Gastrocnemius medialis (tissue), 4 donors: ENCODE measurements at regions not wholly inside any gene's neighbourhood (a gene's known extent, or its start where the extent isn't known, plus 50 kb on each side); places are given as distances from the start of the nearest gene placed in this dataset.

Experiments used
- ATAC-seq, 2 donors: fragments of 150-250 bp; one replicate each; pipeline ENCODE4 v1.9.1; 2016
- DNase-seq, 2 donors: peaks; one replicate each; pipeline ENCODE4 v3.0.0-alpha.2; 2019
- H3K27ac ChIP-seq, 4 donors: fragments of 200-600 bp; sonication (generic); 1 replicate in 1 of 4; 2 replicates in 3 of 4; pipeline ENCODE4 v1.5.1; 2016 to 2018; ENCODE audit warnings: mild to moderate bottlenecking in 2 of 4, moderate library complexity in 1 of 4
- H3K27me3 ChIP-seq, 3 donors: fragments of 200-600 bp; sonication (generic) in 2 of 3; 1 replicate in 1 of 3; 2 replicates in 2 of 3; pipeline versions ENCODE4 v1.5.1 to v1.6.0; 2016 to 2019; ENCODE audit warnings: mild to moderate bottlenecking in 1 of 3, moderate library complexity in 1 of 3
- H3K36me3 ChIP-seq, 2 donors: fragments of 200-600 bp; sonication (generic) in 1 of 2; one replicate each; pipeline ENCODE4 v1.5.1; 2017 to 2018
- H3K4me1 ChIP-seq, 2 donors: fragments of 200-600 bp; sonication (generic) in 1 of 2; one replicate each; pipeline ENCODE4 v1.5.1; 2016 to 2017; ENCODE audit warnings: mild to moderate bottlenecking in 2 of 2
- H3K4me3 ChIP-seq, 4 donors: fragments of 200-600 bp; sonication (generic) in 3 of 4; 1 replicate in 1 of 4; 2 replicates in 3 of 4; pipeline ENCODE4 v1.5.1; 2016 to 2019; ENCODE audit warnings: mild to moderate bottlenecking in 2 of 4
- H3K9me3 ChIP-seq, 3 donors: fragments of 200-600 bp; sonication (generic) in 2 of 3; 1 replicate in 1 of 3; 2 replicates in 2 of 3; pipeline ENCODE4 v1.5.1; 2016 to 2019
- POLR2A ChIP-seq, 2 donors: fragments of 450-650 bp; IDR thresholded peaks; one replicate each; pipeline ENCODE4 v1.6.1; 2017; ENCODE audit warnings: antibody characterized with exemption in 2 of 2, mild to moderate bottlenecking in 2 of 2, moderate library complexity in 2 of 2
- in situ Hi-C, 4 donors: fragments of 200-750 bp; cut with MboI; loops; one replicate each; pipeline versions ENCODE4 v1.15.0 to v1.8.0; 2017; ENCODE audit warnings: low sequenced_read_pairs in 4 of 4
- intact Hi-C: fragments of 100-400 bp; cut with DNase I; formaldehyde crosslinking; loops from one replicate; pipeline ENCODE4 v1.15.1; 2023; ENCODE audit warnings: low total_unique reads
- TF ChIP-seq, protein P1 (sequence below), 5 experiments: fragments of 450-650 bp in 3 of 5; fragments of 200-600 bp in 2 of 5; sonication (generic) in 2 of 5; IDR thresholded peaks in 4 of 5; conservative IDR thresholded peaks in 1 of 5; 1 replicate in 4 of 5; 2 replicates in 1 of 5; pipeline ENCODE4 v1.5.1; 2016 to 2019; ENCODE audit warnings: antibody characterized with exemption in 5 of 5, mild to moderate bottlenecking in 3 of 5, moderate library complexity in 3 of 5

GRCh38 chr2:184199274-184199673 lies 399.1 kb upstream of the ZNF804A start:
- TF ChIP-seq, protein P1, sequence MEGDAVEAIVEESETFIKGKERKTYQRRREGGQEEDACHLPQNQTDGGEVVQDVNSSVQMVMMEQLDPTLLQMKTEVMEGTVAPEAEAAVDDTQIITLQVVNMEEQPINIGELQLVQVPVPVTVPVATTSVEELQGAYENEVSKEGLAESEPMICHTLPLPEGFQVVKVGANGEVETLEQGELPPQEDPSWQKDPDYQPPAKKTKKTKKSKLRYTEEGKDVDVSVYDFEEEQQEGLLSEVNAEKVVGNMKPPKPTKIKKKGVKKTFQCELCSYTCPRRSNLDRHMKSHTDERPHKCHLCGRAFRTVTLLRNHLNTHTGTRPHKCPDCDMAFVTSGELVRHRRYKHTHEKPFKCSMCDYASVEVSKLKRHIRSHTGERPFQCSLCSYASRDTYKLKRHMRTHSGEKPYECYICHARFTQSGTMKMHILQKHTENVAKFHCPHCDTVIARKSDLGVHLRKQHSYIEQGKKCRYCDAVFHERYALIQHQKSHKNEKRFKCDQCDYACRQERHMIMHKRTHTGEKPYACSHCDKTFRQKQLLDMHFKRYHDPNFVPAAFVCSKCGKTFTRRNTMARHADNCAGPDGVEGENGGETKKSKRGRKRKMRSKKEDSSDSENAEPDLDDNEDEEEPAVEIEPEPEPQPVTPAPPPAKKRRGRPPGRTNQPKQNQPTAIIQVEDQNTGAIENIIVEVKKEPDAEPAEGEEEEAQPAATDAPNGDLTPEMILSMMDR (IDR thresholded peaks at IDR 0.05 in 4 of 5, conservative IDR thresholded peaks at IDR 0.05 in 1 of 5): no peak
- TF ChIP-seq POLR2A (IDR thresholded peaks at IDR 0.05): no peak
- DNase-seq (no peak), ATAC-seq (no peak)
- Histone ChIP-seq H3K4me3 (no peak overlapping the region), H3K27me3 (no peaks in the 10 kb centered on the region), H3K4me1 (no peaks in the 10 kb centered on the region), H3K27ac (no peak overlapping the region), H3K9me3 (no peaks in the 10 kb centered on the region), H3K36me3 (no peaks in the 10 kb centered on the region)
- in situ Hi-C loops (no loop called here), intact Hi-C loops (no loop called here)

DNA sequence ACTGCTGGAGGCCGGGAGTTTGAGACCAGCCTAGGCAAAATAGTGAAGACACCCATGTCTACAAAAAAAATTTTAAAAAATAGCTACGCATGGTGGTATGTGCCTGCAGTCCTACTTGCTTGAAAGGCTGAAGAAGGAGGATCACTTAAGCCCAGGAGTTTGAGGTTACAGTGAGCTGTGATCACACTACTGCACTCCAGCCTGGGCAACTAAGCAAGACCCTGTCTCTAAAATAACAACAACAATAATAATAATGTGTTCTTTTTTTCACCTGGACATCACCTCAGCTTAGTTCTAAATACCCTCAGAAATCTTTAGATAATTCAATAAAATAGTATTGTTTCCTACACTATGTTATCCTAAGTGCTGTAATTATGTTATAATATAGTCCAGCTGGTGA lies 397.1 kb upstream of the ZNF804A start:
- Histone ChIP-seq H3K27ac (no peak overlapping the region), H3K27me3 (no peaks in the 10 kb centered on the region), H3K4me1 (no peaks in the 10 kb centered on the region), H3K4me3 (no peak overlapping the region), H3K9me3 (no peaks in the 10 kb centered on the region), H3K36me3 (no peaks in the 10 kb centered on the region)
- no peak for ATAC-seq
- TF ChIP-seq, protein P1 (IDR thresholded peaks at IDR 0.05 in 4 of 5, conservative IDR thresholded peaks at IDR 0.05 in 1 of 5): no peak
- TF ChIP-seq POLR2A (IDR thresholded peaks at IDR 0.05): no peak
- no peak for DNase-seq
- intact Hi-C loops: no loop called here
- in situ Hi-C loops: no loop called here

- TF ChIP-seq POLR2A (IDR thresholded peaks at IDR 0.05): no peak
- TF ChIP-seq, protein P1 (IDR thresholded peaks at IDR 0.05 in 4 of 5, conservative IDR thresholded peaks at IDR 0.05 in 1 of 5): no peak
- in situ Hi-C loops (no loop called here), intact Hi-C loops (no loop called here)
- Histone ChIP-seq H3K4me3 (no peak overlapping the region), H3K4me1 (no peaks in the 10 kb centered on the region), H3K36me3 (no peaks in the 10 kb centered on the region), H3K9me3 (no peaks in the 10 kb centered on the region), H3K27ac (no peak overlapping the region), H3K27me3 (no peaks in the 10 kb centered on the region)
- ATAC-seq (no peak), DNase-seq (no peak)
Measured at GRCh38 chr2:184203661-184204060, 394.7 kb upstream of the ZNF804A start.

GRCh38 chr2:184205048-184205596 lies 393.2 kb upstream of the ZNF804A start:
- no peak for TF ChIP-seq POLR2A (IDR thresholded peaks at IDR 0.05)
- TF ChIP-seq, protein P1 (IDR thresholded peaks at IDR 0.05 in 4 of 5, conservative IDR thresholded peaks at IDR 0.05 in 1 of 5): no peak
- Histone ChIP-seq H3K36me3 (no peaks in the 10 kb centered on the region), H3K4me3 (no peak overlapping the region), H3K27me3 (no peaks in the 10 kb centered on the region), H3K4me1 (no peaks in the 10 kb centered on the region), H3K27ac (no peak overlapping the region), H3K9me3 (no peaks in the 10 kb centered on the region)
- ATAC-seq: no peak
- DNase-seq: no peak
- in situ Hi-C loops (no loop called here), intact Hi-C loops (no loop called here)

DNA sequence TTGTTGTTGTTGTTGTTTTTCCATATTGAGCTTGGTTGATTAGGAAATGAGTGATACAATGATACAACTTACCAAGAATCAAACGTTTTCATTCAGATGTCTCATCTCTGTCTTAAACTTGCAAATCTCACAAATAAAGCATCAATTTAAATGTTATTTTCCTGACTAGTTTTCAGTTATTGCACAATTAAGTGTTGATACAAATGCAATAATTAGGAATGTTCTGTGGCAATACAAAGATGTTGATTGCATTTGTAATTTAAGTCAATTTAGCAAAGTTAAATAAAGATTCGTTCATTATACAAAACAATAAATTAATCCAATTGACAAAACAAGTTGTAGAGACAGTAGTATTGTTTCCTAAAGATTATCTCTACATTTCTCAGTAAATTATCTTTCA lies 392.3 kb upstream of the ZNF804A start:
- no peak for TF ChIP-seq POLR2A (IDR thresholded peaks at IDR 0.05)
- TF ChIP-seq, protein P1 (IDR thresholded peaks at IDR 0.05 in 4 of 5, conservative IDR thresholded peaks at IDR 0.05 in 1 of 5): no peak
- no peaks in the 10 kb centered on the region for H3K9me3 ChIP-seq
- intact Hi-C loops (no loop called here), in situ Hi-C loops (no loop called here)
- ATAC-seq (no peak), DNase-seq (no peak)
- no peaks in the 10 kb centered on the region for H3K27me3 ChIP-seq
- no peak overlapping the region for H3K27ac ChIP-seq
- H3K36me3 ChIP-seq: no peaks in the 10 kb centered on the region
- H3K4me1 ChIP-seq: no peaks in the 10 kb centered on the region
- no peak overlapping the region for H3K4me3 ChIP-seq
